ENCODE measurements at regions not wholly inside any gene's neighbourhood (a gene's known extent, or its start where the extent isn't known, plus 50 kb on each side); places are given as distances from the start of the nearest gene placed in this dataset.

GRCh38 chr4:155120536-155120935 is 87.9 kb upstream of the NPY2R start:
- H3K4me2 ChIP-seq (ENCODE audit: low read depth, low read length, poor library complexity, severe bottlenecking): no peak overlapping the region
- H3K9me3 ChIP-seq (ENCODE audit: insufficient read depth, low read depth, low read length): no peaks in the 10 kb centered on the region
- no peaks in the 10 kb centered on the region for H3K27me3 ChIP-seq (ENCODE audit: insufficient read depth, low read length, poor library complexity, severe bottlenecking)
- no peak overlapping the region for H3K9ac ChIP-seq (ENCODE audit: low read depth, low read length, poor library complexity, severe bottlenecking)
- no peaks in the 10 kb centered on the region for H3K4me1 ChIP-seq (ENCODE audit: insufficient read depth, low read length, poor library complexity, severe bottlenecking)
- H2AFZ ChIP-seq (ENCODE audit: low read length): no peak overlapping the region
- H3K36me3 ChIP-seq (ENCODE audit: insufficient read depth, low read length): no peaks in the 10 kb centered on the region
- no peaks in the 10 kb centered on the region for H3K79me2 ChIP-seq (ENCODE audit: insufficient read depth, low read length)
- no peaks in the 10 kb centered on the region for H4K20me1 ChIP-seq (ENCODE audit: insufficient read depth, low read length, poor library complexity, severe bottlenecking)
- H3F3A ChIP-seq (ENCODE audit: low read depth): no peaks in the 10 kb centered on the region
- TF ChIP-seq CTCF (conservative IDR thresholded peaks at IDR 0.05; ENCODE audit: low read length): no peak
- TF ChIP-seq EZH2phosphoT487 (IDR thresholded peaks at IDR 0.05; ENCODE audit: borderline replicate concordance): no peak
- no peak overlapping the region for H3K4me3 ChIP-seq (ENCODE audit: low read length, poor library complexity, severe bottlenecking)
- no peaks in the 10 kb centered on the region for H3K9me2 ChIP-seq (replicated peaks; ENCODE audit: low read depth, low read length)

- Histone ChIP-seq H3K9me2 (replicated peaks; ENCODE audit: low read depth, low read length) (no peaks in the 10 kb centered on the region), H3K4me2 (ENCODE audit: low read depth, low read length, poor library complexity, severe bottlenecking) (no peak overlapping the region), H3K79me2 (ENCODE audit: insufficient read depth, low read length) (no peaks in the 10 kb centered on the region), H4K20me1 (ENCODE audit: insufficient read depth, low read length, poor library complexity, severe bottlenecking) (no peaks in the 10 kb centered on the region), H3K9ac (ENCODE audit: low read depth, low read length, poor library complexity, severe bottlenecking) (no peak overlapping the region), H3K4me3 (ENCODE audit: low read length, poor library complexity, severe bottlenecking) (no peak overlapping the region), H3K27me3 (ENCODE audit: insufficient read depth, low read length, poor library complexity, severe bottlenecking) (no peaks in the 10 kb centered on the region), H2AFZ (ENCODE audit: low read length) (no peak overlapping the region), H3K4me1 (ENCODE audit: insufficient read depth, low read length, poor library complexity, severe bottlenecking) (no peaks in the 10 kb centered on the region), H3F3A (ENCODE audit: low read depth) (no peaks in the 10 kb centered on the region), H3K9me3 (ENCODE audit: insufficient read depth, low read depth, low read length) (no peaks in the 10 kb centered on the region), H3K36me3 (ENCODE audit: insufficient read depth, low read length) (no peaks in the 10 kb centered on the region)
- no peak for TF ChIP-seq CTCF (conservative IDR thresholded peaks at IDR 0.05; ENCODE audit: low read length)
- TF ChIP-seq EZH2phosphoT487 (IDR thresholded peaks at IDR 0.05; ENCODE audit: borderline replicate concordance): no peak
Observed at GRCh38 chr4:155122382-155122781, 86.1 kb upstream of the NPY2R start.

- no peaks in the 10 kb centered on the region for H3K9me2 ChIP-seq (replicated peaks; ENCODE audit: low read depth, low read length)
- H3K4me1 ChIP-seq (ENCODE audit: insufficient read depth, low read length, poor library complexity, severe bottlenecking): no peaks in the 10 kb centered on the region
- no peak overlapping the region for H3K4me3 ChIP-seq (ENCODE audit: low read length, poor library complexity, severe bottlenecking)
- H2AFZ ChIP-seq (ENCODE audit: low read length): no peak overlapping the region
- no peak overlapping the region for H3K9ac ChIP-seq (ENCODE audit: low read depth, low read length, poor library complexity, severe bottlenecking)
- H3K9me3 ChIP-seq (ENCODE audit: insufficient read depth, low read depth, low read length): no peaks in the 10 kb centered on the region
- H3K27me3 ChIP-seq (ENCODE audit: insufficient read depth, low read length, poor library complexity, severe bottlenecking): no peaks in the 10 kb centered on the region
- no peaks in the 10 kb centered on the region for H3F3A ChIP-seq (ENCODE audit: low read depth)
- H3K36me3 ChIP-seq (ENCODE audit: insufficient read depth, low read length): no peaks in the 10 kb centered on the region
- H3K4me2 ChIP-seq (ENCODE audit: low read depth, low read length, poor library complexity, severe bottlenecking): no peak overlapping the region
- H4K20me1 ChIP-seq (ENCODE audit: insufficient read depth, low read length, poor library complexity, severe bottlenecking): no peaks in the 10 kb centered on the region
- TF ChIP-seq CTCF (conservative IDR thresholded peaks at IDR 0.05; ENCODE audit: low read length) (no peak), EZH2phosphoT487 (IDR thresholded peaks at IDR 0.05; ENCODE audit: borderline replicate concordance) (no peak)
- H3K79me2 ChIP-seq (ENCODE audit: insufficient read depth, low read length): no peaks in the 10 kb centered on the region
Observed at GRCh38 chr4:155134136-155134535, 74.3 kb upstream of the NPY2R start.

All from Loucy (cell line).